SK-N-SH (cell line): ENCODE measurements at regions not wholly inside any gene's neighbourhood (a gene's known extent, or its start where the extent isn't known, plus 50 kb on each side); places are given as distances from the start of the nearest gene placed in this dataset.

Experiments used
- CTCF ChIA-PET: fragments of 300-600, 350-600 bp; formaldehyde crosslinking; extraction: SDS; loops from one replicate; lab custom pipeline; 2021; lab: Yijun Ruan, JAX
- POLR2A ChIA-PET: fragments of 350-600 bp; sonication (Branson Sonifier 250); formaldehyde crosslinking; extraction: SDS; loops from one replicate; lab custom pipeline; 2020; ENCODE audit warnings: antibody characterized with exemption, inconsistent platforms; lab: Yijun Ruan, JAX
- DNase-seq: peaks from one replicate; pipeline ENCODE4 v3.0.0; 2012
- H2AFZ ChIP-seq: fragments of 200-600 bp; sonication (generic); 2 replicates; pipeline ENCODE4 v1.8.1; 2016; ENCODE audit warnings: antibody characterized with exemption, mild to moderate bottlenecking, low read depth
- H3F3A ChIP-seq: fragments of 200-600 bp; sonication (generic); replicated peaks from 2 replicates; pipeline ENCODE3; 2016; ENCODE audit warnings: antibody characterized with exemption, mild to moderate bottlenecking; ENCODE audit not compliant: insufficient read depth
- H3K27ac ChIP-seq, 2 experiments: fragments of 200-500 bp in 1 of 2; fragments of 200-600 bp in 1 of 2; sonication (Bioruptor generic) in 1 of 2; sonication (generic), shearing (Covaris generic) in 1 of 2; 2 replicates each; pipeline versions ENCODE4 v1.5.1 to v1.6.1; 2014 to 2016; ENCODE audit warnings: low read depth in 2 of 2, inconsistent platforms in 1 of 2, low read length in 1 of 2, mild to moderate bottlenecking in 1 of 2, mixed read lengths in 1 of 2
- H3K27me3 ChIP-seq: fragments of 200-600 bp; sonication (generic), shearing (Covaris generic); 2 replicates; pipeline ENCODE4 v1.6.1; 2016; ENCODE audit warnings: mixed run types; ENCODE audit not compliant: insufficient read depth
- H3K36me3 ChIP-seq, 2 experiments: fragments of 200-500 bp in 1 of 2; fragments of 200-600 bp in 1 of 2; sonication (Bioruptor generic) in 1 of 2; sonication (generic) in 1 of 2; replicated peaks in 1 of 2; 2 replicates each; pipeline versions ENCODE3 to v1.5.1; 2014 to 2016; ENCODE audit warnings: low read length in 1 of 2, mild to moderate bottlenecking in 1 of 2; ENCODE audit not compliant: insufficient read depth in 2 of 2, control insufficient read depth in 1 of 2
- H3K4me1 ChIP-seq, 2 experiments: fragments of 200-500 bp in 1 of 2; fragments of 200-600 bp in 1 of 2; sonication (Bioruptor generic) in 1 of 2; sonication (generic), shearing (Covaris generic) in 1 of 2; 2 replicates each; pipeline versions ENCODE4 v1.5.1 to v1.6.1; 2014 to 2016; ENCODE audit warnings: low read depth in 1 of 2, low read length in 1 of 2, mixed run types in 1 of 2; ENCODE audit not compliant: insufficient read depth in 2 of 2, control insufficient read depth in 1 of 2
- H3K4me2 ChIP-seq: fragments of 200-600 bp; sonication (generic), shearing (Covaris generic); 2 replicates; pipeline ENCODE4 v1.6.1; 2017; ENCODE audit warnings: mixed run types
- H3K4me3 ChIP-seq, 2 experiments: fragments of 200-500 bp in 1 of 2; fragments of 200-600 bp in 1 of 2; sonication (Bioruptor generic) in 1 of 2; sonication (generic), shearing (Covaris generic) in 1 of 2; 2 replicates each; pipeline versions ENCODE4 v1.5.1 to v1.8.1; 2014 to 2016; ENCODE audit warnings: low read depth in 2 of 2, inconsistent platforms in 1 of 2, low read length in 1 of 2, mild to moderate bottlenecking in 1 of 2, mixed read lengths in 1 of 2, moderate library complexity in 1 of 2
- H3K79me2 ChIP-seq: fragments of 200-600 bp; sonication (generic); 2 replicates; pipeline ENCODE4 v1.8.1; 2017; ENCODE audit warnings: mild to moderate bottlenecking; ENCODE audit not compliant: insufficient read depth
- H3K9ac ChIP-seq: fragments of 200-600 bp; sonication (generic); 2 replicates; pipeline ENCODE4 v1.6.1; 2017; ENCODE audit warnings: mixed run types
- H3K9me2 ChIP-seq: fragments of 200-600 bp; sonication (generic); 2 replicates; pipeline ENCODE4 v1.6.1; 2017; ENCODE audit warnings: mixed run types
- H3K9me3 ChIP-seq: fragments of 200-600 bp; sonication (generic); 2 replicates; pipeline ENCODE4 v1.6.1; 2017; ENCODE audit warnings: mixed run types, mild to moderate bottlenecking, moderate library complexity
- H4K20me1 ChIP-seq: fragments of 200-600 bp; sonication (generic); 2 replicates; pipeline ENCODE4 v1.6.1; 2017; ENCODE audit warnings: mild to moderate bottlenecking, mixed run types; ENCODE audit not compliant: insufficient read depth
- CHD2 ChIP-seq: fragments of 150-350 bp; IDR thresholded peaks from 2 replicates; pipeline ENCODE4 v1.6.1; 2018; ENCODE audit warnings: low read length; ENCODE audit not compliant: partially characterized antibody
- EP300 ChIP-seq, 2 experiments: IDR thresholded peaks; 2 replicates each; pipeline versions ENCODE4 v1.4.0 to v1.6.1; 2012; ENCODE audit warnings: borderline replicate concordance in 1 of 2, low read depth in 1 of 2, low read length in 1 of 2
- FOSL2 ChIP-seq: IDR thresholded peaks from 2 replicates; pipeline ENCODE4 v1.4.0; 2012; ENCODE audit warnings: low read depth, mild to moderate bottlenecking, moderate library complexity, borderline replicate concordance
- FOXM1 ChIP-seq: IDR thresholded peaks from 2 replicates; pipeline ENCODE4 v1.4.0; 2012; ENCODE audit warnings: low read depth, mild to moderate bottlenecking
- MEF2A ChIP-seq: IDR thresholded peaks from 2 replicates; pipeline ENCODE4 v1.4.0; 2012; ENCODE audit warnings: low read depth, borderline replicate concordance
- MXI1 ChIP-seq: IDR thresholded peaks from 2 replicates; pipeline ENCODE4 v1.6.1; 2012; ENCODE audit warnings: mild to moderate bottlenecking, low read depth, low read length, improper control_type of control experiment
- POLR2AphosphoS5 ChIP-seq: IDR thresholded peaks from 2 replicates; pipeline ENCODE4 v1.6.1; 2012; ENCODE audit warnings: low read depth, low read length
- RAD21 ChIP-seq: IDR thresholded peaks from 2 replicates; pipeline ENCODE4 v1.6.1; 2012; ENCODE audit warnings: mild to moderate bottlenecking, low read length
- SMC3 ChIP-seq: IDR thresholded peaks from 2 replicates; pipeline ENCODE4 v1.6.1; 2012; ENCODE audit warnings: low read depth, low read length, improper control_type of control experiment
- TAF1 ChIP-seq: IDR thresholded peaks from 2 replicates; pipeline ENCODE4 v1.6.1; 2012; ENCODE audit warnings: low read depth, mild to moderate bottlenecking, low read length, moderate library complexity, borderline replicate concordance
- YY1 ChIP-seq: IDR thresholded peaks from 2 replicates; pipeline ENCODE4 v1.4.0; 2012; ENCODE audit warnings: low read depth, mild to moderate bottlenecking
- WGBS: methylation state at CpG from one replicate; pipeline ENCODE4 v1.1.6; 2017; ENCODE audit warnings: low lambda C conversion rate; 5-methylcytosine and 5-hydroxymethylcytosine counted together
- TF ChIP-seq, protein P1 (sequence below): fragments of 200-600 bp; sonication (generic); IDR thresholded peaks from 2 replicates; pipeline ENCODE4 v1.6.1; 2017; ENCODE audit warnings: antibody characterized with exemption, mild to moderate bottlenecking, moderate library complexity
- TF ChIP-seq, protein P2 (sequence below): IDR thresholded peaks from 2 replicates; pipeline ENCODE4 v1.6.1; 2012; ENCODE audit warnings: mild to moderate bottlenecking, low read depth, low read length, moderate library complexity

DNA sequence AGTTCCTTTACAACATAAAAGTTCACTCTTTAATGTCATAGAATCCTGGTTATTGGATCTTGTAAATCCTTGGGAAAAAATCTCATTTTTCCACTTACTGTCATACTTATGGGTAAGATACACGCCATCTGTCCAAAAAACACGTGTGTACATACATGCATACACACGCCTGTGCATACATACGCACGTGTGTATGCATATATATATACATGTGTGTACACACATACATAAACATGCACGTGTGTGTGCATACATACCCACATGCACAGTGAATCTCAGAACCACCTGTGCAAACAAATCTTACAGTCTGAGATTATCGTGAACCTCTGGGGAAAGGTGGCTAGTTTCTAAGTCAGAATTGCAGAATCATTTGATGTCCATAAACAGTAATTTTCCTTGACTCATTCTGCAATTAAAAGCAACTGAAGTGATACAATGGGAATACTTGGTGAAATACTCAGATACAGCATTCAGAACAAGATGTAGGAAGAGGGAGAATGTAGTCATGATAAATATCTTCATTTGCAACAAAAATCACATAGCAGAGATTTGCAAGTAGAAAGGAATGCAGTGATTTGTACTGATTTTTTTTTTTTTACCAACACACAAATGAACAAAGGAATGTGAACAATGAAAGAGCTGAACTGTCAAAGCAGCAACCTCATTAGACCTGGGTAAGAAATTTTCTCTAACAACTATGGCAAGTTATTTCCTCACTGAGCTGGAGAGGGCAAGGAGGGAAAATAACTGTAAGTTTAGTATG, 160.6 kb upstream of the POU1F1 start:
- TF ChIP-seq MXI1 (no peak), POLR2AphosphoS5 (no peak), RAD21 (no peak), TAF1 (no peak), CHD2 (no peak), FOSL2 (no peak), YY1 (no peak), SMC3 (no peak), EP300 (IDR thresholded peaks at IDR 0.05; ENCODE audit: borderline replicate concordance in 1 of 2, low read depth in 1 of 2, low read length in 1 of 2) (no peak), MEF2A (no peak), FOXM1 (no peak)
- TF ChIP-seq, protein P1, sequence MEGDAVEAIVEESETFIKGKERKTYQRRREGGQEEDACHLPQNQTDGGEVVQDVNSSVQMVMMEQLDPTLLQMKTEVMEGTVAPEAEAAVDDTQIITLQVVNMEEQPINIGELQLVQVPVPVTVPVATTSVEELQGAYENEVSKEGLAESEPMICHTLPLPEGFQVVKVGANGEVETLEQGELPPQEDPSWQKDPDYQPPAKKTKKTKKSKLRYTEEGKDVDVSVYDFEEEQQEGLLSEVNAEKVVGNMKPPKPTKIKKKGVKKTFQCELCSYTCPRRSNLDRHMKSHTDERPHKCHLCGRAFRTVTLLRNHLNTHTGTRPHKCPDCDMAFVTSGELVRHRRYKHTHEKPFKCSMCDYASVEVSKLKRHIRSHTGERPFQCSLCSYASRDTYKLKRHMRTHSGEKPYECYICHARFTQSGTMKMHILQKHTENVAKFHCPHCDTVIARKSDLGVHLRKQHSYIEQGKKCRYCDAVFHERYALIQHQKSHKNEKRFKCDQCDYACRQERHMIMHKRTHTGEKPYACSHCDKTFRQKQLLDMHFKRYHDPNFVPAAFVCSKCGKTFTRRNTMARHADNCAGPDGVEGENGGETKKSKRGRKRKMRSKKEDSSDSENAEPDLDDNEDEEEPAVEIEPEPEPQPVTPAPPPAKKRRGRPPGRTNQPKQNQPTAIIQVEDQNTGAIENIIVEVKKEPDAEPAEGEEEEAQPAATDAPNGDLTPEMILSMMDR = no peak
- TF ChIP-seq, protein P2, sequence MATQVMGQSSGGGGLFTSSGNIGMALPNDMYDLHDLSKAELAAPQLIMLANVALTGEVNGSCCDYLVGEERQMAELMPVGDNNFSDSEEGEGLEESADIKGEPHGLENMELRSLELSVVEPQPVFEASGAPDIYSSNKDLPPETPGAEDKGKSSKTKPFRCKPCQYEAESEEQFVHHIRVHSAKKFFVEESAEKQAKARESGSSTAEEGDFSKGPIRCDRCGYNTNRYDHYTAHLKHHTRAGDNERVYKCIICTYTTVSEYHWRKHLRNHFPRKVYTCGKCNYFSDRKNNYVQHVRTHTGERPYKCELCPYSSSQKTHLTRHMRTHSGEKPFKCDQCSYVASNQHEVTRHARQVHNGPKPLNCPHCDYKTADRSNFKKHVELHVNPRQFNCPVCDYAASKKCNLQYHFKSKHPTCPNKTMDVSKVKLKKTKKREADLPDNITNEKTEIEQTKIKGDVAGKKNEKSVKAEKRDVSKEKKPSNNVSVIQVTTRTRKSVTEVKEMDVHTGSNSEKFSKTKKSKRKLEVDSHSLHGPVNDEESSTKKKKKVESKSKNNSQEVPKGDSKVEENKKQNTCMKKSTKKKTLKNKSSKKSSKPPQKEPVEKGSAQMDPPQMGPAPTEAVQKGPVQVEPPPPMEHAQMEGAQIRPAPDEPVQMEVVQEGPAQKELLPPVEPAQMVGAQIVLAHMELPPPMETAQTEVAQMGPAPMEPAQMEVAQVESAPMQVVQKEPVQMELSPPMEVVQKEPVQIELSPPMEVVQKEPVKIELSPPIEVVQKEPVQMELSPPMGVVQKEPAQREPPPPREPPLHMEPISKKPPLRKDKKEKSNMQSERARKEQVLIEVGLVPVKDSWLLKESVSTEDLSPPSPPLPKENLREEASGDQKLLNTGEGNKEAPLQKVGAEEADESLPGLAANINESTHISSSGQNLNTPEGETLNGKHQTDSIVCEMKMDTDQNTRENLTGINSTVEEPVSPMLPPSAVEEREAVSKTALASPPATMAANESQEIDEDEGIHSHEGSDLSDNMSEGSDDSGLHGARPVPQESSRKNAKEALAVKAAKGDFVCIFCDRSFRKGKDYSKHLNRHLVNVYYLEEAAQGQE = no peak
- Histone ChIP-seq H3F3A (no peaks in the 10 kb centered on the region), H2AFZ (no peak overlapping the region), H3K9me3 (no peaks in the 10 kb centered on the region), H3K27ac (no peak overlapping the region), H3K9me2 (no peaks in the 10 kb centered on the region), H3K4me3 (no peak overlapping the region), H3K4me2 (0 out of 2 replicates have a peak overlapping the region, but pooled peaks have one; percentile 14), H3K36me3 (no peaks in the 10 kb centered on the region), H3K4me1 (no peaks in the 10 kb centered on the region), H3K9ac (no peak overlapping the region), H3K27me3 (no peaks in the 10 kb centered on the region), H4K20me1 (no peaks in the 10 kb centered on the region), H3K79me2 (no peaks in the 10 kb centered on the region)
- no peak for DNase-seq
- POLR2A ChIA-PET = no interaction called here
- WGBS = 6% methylated on average over 7 of the region's 7 CpGs
- CTCF ChIA-PET = no interaction called here
